Uterus (tissue), 2 donors: ENCODE measurements at regions not wholly inside any gene's neighbourhood (a gene's known extent, or its start where the extent isn't known, plus 50 kb on each side); places are given as distances from the start of the nearest gene placed in this dataset.

Experiments used
- CTCF ChIP-seq, 4 experiments: fragments of 200-600 bp in 2 of 4; fragments of 450-650 bp in 2 of 4; sonication (generic) in 2 of 4; IDR thresholded peaks; one replicate each; pipeline ENCODE4 v1.5.1; 2016 to 2019; ENCODE audit warnings: antibody characterized with exemption in 4 of 4, mild to moderate bottlenecking in 2 of 4, moderate library complexity in 1 of 4
- POLR2A ChIP-seq, 2 donors: fragments of 450-650 bp; IDR thresholded peaks; one replicate each; pipeline ENCODE4 v1.6.1; 2016; ENCODE audit warnings: antibody characterized with exemption in 2 of 2, mild to moderate bottlenecking in 1 of 2, moderate library complexity in 1 of 2

GRCh38 chr4:125084608-125085007 is 230.1 kb upstream of the FAT4 start:
- TF ChIP-seq CTCF (IDR thresholded peaks at IDR 0.05): no peak
- no peak for TF ChIP-seq POLR2A (IDR thresholded peaks at IDR 0.05)
